ENCODE measurements at regions not wholly inside any gene's neighbourhood (a gene's known extent, or its start where the extent isn't known, plus 50 kb on each side); places are given as distances from the start of the nearest gene placed in this dataset.

DNA sequence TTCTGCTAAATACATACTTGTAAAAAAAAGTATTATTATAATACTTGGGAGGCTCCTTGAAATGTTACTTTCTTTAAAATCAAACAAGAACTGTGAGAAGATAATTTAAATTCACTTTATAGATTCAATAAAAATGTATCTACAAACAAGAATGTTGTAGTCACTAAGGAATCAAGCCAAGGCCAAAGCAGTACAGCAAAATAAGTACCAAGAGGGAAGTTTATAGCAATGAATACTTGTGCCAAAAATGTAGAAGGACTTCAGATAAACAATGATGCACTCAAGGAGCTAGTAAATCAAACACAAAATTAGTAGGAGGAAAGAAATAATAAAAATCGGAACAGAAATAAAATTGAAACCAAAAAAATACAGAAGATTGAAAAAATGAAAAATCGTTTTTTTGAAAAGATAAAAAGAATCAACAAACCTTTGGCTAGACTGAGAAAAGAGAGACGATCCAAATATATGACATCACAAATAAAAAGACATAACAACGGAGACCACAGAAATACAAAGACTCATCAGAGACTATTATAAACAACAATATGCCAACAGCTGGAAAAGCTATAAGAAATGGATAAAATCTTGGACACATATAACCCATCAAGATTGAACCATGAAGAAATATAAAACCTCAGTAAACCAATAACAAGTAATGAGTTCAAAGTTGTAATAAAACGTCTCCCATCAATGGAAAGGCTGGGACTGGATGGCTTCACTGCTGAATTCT, 286.0 kb upstream of the TMEM229A start:
- Histone ChIP-seq H3K27ac (no peak overlapping the region), H3K36me3 (no peaks in the 10 kb centered on the region), H3K9me3 (no peaks in the 10 kb centered on the region), H3K4me3 (no peak overlapping the region), H4K20me1 (no peaks in the 10 kb centered on the region), H3K9ac (no peak overlapping the region), H3K27me3 (no peaks in the 10 kb centered on the region), H3K4me1 (no peaks in the 10 kb centered on the region), H3K4me2 (no peak overlapping the region)
- TF ChIP-seq Cebpa-rat (IDR thresholded peaks at IDR 0.05): no peak

DNA sequence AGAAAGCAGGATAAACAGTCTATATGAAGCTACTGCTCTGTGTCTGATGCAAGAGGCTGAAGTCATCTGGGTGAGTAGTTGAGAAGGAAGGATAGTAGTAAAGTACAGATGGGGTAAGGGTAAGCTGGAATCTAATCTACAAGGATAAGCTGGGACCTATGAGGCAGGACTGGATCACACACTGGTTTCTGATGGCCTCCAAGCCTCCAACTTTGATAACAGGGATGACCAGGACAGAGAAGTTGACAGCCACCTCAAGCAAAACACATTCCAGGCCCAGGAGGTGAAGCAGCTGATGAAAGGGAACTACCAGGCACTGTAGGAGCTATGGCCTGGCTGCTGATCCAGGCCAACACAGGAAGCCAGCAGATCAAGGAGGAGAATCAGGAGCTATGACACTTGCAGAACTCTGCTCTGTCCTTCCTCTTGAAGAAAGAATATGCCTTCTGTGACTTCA, 278.1 kb upstream of the TMEM229A start:
- Histone ChIP-seq H3K27me3 (no peaks in the 10 kb centered on the region), H3K4me1 (no peaks in the 10 kb centered on the region), H3K27ac (no peak overlapping the region), H3K9ac (no peak overlapping the region), H3K9me3 (no peaks in the 10 kb centered on the region), H3K4me3 (no peak overlapping the region), H3K4me2 (no peak overlapping the region), H3K36me3 (no peaks in the 10 kb centered on the region), H4K20me1 (no peaks in the 10 kb centered on the region)
- TF ChIP-seq Cebpa-rat (IDR thresholded peaks at IDR 0.05): no peak

DNA sequence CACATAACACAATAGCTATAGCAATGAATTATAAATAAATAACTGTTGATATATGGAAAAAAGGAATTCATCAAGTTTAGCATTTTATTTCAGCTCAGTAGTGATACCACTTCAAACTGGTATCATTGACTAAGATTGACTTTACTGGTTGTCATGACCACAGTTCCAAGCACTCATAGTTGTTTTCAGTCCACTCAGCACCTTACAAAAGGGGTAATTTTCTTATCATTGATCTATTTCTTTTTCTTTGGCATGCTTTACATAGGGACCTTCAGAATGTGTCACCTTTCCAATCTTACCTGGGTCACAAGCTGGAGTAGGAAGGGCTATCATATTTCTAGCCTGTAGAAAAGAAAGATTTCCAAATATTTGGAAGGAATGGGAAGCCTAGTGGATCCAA, 275.5 kb upstream of the TMEM229A start:
- Histone ChIP-seq H3K9ac (no peak overlapping the region), H3K27me3 (no peaks in the 10 kb centered on the region), H3K9me3 (no peaks in the 10 kb centered on the region), H3K4me3 (no peak overlapping the region), H3K4me1 (no peaks in the 10 kb centered on the region), H4K20me1 (no peaks in the 10 kb centered on the region), H3K27ac (no peak overlapping the region), H3K4me2 (no peak overlapping the region), H3K36me3 (no peaks in the 10 kb centered on the region)
- TF ChIP-seq Cebpa-rat (IDR thresholded peaks at IDR 0.05): no peak

DNA sequence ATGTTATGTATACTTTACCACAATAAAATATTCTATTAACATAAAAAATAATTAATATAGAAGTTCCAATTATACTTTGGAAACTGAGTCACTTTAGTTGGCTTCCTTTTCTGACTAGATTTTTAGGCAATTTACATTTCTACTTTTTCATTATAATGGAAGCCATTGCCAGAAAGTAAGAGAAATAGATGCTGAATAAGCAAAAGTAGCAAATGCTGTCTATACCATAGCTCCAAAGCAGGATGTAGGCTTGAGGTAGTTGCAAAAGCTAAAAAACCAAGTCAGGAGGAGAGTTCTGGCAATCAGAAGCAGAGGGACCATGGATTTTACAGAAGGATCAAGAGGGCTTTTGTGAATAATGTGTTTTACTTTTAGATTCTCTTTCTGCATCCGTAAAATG, 262.4 kb upstream of the TMEM229A start:
- H3K9ac ChIP-seq: no peak overlapping the region
- no peaks in the 10 kb centered on the region; the same call in 1 of the 2 replicates for H3K9me3 ChIP-seq
- H3K27ac ChIP-seq: no peak overlapping the region
- H3K27me3 ChIP-seq: no peaks in the 10 kb centered on the region
- H3K36me3 ChIP-seq: no peaks in the 10 kb centered on the region
- no peaks in the 10 kb centered on the region for H3K4me1 ChIP-seq
- no peak overlapping the region for H3K4me3 ChIP-seq
- no peak overlapping the region for H3K4me2 ChIP-seq
- H4K20me1 ChIP-seq: no peaks in the 10 kb centered on the region
- TF ChIP-seq Cebpa-rat (IDR thresholded peaks at IDR 0.05): no peak

DNA sequence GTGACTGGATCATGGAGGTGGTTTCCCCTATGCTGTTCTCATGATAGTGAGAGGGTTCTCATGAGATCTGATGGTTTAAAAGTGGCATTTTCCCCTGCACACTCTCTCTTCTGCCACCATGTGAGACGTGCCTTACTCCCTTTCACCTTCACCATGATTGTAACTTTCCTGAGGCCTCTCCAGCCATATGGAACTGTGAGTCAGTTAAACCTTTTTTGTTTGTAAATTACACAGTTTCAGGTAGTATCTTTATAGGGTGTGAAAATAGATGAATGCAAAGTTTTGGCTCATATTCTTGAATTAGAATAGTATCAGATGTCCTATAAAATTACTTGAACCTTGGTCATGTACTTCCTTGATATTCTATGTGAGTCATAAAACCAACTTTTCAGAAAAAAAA, 252.1 kb upstream of the TMEM229A start:
- no peak overlapping the region for H3K9ac ChIP-seq
- H3K27me3 ChIP-seq: no peaks in the 10 kb centered on the region
- no peaks in the 10 kb centered on the region for H4K20me1 ChIP-seq
- no peak for TF ChIP-seq Cebpa-rat (IDR thresholded peaks at IDR 0.05)
- no peaks in the 10 kb centered on the region for H3K36me3 ChIP-seq
- no peaks in the 10 kb centered on the region for H3K9me3 ChIP-seq
- H3K4me2 ChIP-seq: no peak overlapping the region
- no peaks in the 10 kb centered on the region for H3K4me1 ChIP-seq
- no peak overlapping the region for H3K4me3 ChIP-seq
- no peak overlapping the region for H3K27ac ChIP-seq

DNA sequence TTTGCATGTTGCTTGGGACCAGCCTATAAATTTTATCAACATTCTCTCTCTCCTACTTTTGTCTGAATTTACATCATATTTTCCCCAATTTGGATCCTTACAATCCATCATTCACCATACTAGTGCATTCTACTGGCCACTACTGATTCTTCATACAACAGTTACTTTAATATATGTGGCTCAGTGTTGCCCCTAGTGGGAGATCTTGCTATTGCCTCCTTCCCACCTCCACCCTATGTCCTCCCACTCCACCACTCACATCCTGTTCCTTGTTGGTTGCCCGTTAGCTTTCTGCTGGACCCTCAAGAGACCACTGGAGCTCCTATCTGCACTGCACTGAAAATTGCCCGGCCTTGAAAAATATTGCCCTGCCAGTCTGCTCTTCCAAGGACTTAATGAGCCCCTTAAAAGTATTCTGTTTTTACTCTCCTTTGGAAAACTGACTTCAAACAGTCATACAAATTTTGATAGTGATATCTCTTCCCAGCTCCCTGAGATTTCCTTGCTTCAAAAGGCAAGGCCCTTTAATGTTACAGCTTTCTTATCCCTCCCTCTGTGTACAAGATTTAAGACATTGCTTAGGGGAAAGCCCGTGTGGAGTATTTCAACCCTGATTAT, 243.2 kb upstream of the TMEM229A start:
- H3K4me2 ChIP-seq: no peak overlapping the region
- H3K4me1 ChIP-seq: no peaks in the 10 kb centered on the region
- H4K20me1 ChIP-seq: no peaks in the 10 kb centered on the region
- no peak overlapping the region for H3K9ac ChIP-seq
- no peak for TF ChIP-seq Cebpa-rat (IDR thresholded peaks at IDR 0.05)
- no peaks in the 10 kb centered on the region for H3K27me3 ChIP-seq
- no peak overlapping the region for H3K27ac ChIP-seq
- H3K9me3 ChIP-seq: no peaks in the 10 kb centered on the region
- H3K4me3 ChIP-seq: no peak overlapping the region
- H3K36me3 ChIP-seq: no peaks in the 10 kb centered on the region

DNA sequence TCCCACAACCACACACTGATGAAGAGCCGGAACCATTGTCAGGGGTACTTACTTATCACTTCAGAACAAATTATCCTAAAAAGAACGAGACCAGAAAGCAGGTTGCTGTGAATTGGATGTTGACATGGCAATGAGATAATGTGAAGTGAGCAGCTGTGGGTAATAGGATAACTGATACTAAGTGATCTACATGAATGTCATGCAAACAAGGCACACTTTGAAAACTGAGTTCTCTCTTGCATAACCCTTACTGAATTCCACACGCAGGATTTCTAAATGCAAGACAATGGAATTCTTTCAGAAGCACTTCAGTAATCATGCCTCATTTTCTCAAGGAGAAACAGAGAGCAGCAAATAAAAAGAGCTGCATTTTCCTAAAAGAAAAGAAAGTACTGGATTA, 242.5 kb upstream of the TMEM229A start:
- Histone ChIP-seq H4K20me1 (no peaks in the 10 kb centered on the region), H3K27ac (no peak overlapping the region), H3K9me3 (no peaks in the 10 kb centered on the region), H3K4me2 (no peak overlapping the region), H3K4me1 (no peaks in the 10 kb centered on the region), H3K27me3 (no peaks in the 10 kb centered on the region), H3K36me3 (no peaks in the 10 kb centered on the region), H3K4me3 (no peak overlapping the region), H3K9ac (no peak overlapping the region)
- TF ChIP-seq Cebpa-rat (IDR thresholded peaks at IDR 0.05): no peak

DNA sequence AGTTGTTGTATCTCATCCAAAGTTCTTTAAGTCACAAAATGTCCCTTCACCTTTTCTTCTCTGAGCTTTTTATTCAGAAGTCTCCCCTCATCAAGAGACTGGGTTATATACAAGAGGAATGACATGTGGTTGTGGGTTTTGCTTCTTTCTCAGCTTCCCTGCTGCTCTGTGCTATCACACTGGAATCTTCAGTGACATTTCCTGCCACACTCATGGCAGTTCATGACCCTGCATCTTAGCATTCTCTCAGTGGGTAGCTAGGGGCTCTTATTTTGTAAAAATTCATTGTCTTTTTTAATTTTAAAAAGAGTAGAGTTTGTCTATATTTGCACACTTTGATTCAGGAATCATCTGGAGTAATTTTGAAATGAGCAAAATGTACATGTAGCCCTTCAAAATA, 236.9 kb upstream of the TMEM229A start:
- Histone ChIP-seq H3K36me3 (no peaks in the 10 kb centered on the region), H3K9ac (no peak overlapping the region), H3K4me2 (no peak overlapping the region), H3K9me3 (no peaks in the 10 kb centered on the region), H3K27me3 (no peaks in the 10 kb centered on the region), H3K4me1 (no peaks in the 10 kb centered on the region), H3K27ac (no peak overlapping the region), H4K20me1 (no peaks in the 10 kb centered on the region), H3K4me3 (no peak overlapping the region)
- no peak for TF ChIP-seq Cebpa-rat (IDR thresholded peaks at IDR 0.05)

DNA sequence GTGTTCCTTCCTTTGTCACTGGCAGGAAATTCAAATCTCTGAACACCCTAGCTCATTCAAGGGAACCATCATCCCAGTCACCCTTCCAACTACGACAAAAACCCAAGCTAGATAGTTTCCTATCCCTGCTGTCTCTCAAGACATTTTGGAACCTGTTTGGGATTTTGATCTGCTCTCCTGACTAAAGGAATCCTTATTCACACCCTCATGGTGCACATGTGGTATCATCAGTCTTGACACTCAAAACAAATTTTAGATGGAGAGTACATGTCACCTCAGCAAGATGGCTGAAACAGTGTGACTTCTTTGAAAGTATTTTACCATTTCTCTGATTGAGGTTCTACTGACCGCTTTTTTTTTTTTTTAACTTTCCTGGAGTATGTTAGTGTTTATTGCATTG, 234.3 kb upstream of the TMEM229A start:
- H4K20me1 ChIP-seq: no peaks in the 10 kb centered on the region
- no peak for TF ChIP-seq Cebpa-rat (IDR thresholded peaks at IDR 0.05)
- H3K4me3 ChIP-seq: no peak overlapping the region
- H3K4me1 ChIP-seq: no peaks in the 10 kb centered on the region
- H3K36me3 ChIP-seq: no peaks in the 10 kb centered on the region
- H3K27me3 ChIP-seq: no peaks in the 10 kb centered on the region
- no peak overlapping the region for H3K27ac ChIP-seq
- H3K9ac ChIP-seq: no peak overlapping the region
- no peaks in the 10 kb centered on the region for H3K9me3 ChIP-seq
- no peak overlapping the region for H3K4me2 ChIP-seq

DNA sequence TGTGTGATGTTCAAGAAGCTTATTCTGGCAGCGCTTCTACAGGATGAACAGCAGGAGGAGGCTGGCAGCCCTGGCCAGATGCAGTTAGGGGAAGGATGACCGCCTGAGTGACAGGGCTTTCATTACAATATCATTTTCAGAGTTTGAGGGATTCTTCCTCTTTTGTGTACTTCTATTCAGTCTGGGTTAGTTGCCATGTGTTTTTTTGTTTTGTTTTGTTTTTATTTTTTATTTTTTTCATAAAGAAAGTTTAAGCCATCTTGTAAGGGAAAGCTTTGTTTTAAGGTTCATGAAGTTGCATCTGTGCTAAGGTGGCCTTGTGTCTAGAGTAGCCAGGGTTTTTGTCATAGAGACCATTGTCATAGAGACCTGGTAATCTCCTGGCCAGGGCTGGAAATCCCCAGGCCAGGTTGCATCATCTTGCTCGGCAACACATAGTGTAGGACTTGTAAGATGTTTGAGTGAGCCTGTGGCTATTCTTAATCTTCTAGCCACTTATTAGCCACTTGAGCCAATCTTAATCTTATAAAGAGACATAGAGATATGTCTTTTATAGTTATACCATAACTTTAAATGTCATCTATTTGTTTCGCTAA, 230.5 kb upstream of the TMEM229A start:
- Histone ChIP-seq H4K20me1 (no peaks in the 10 kb centered on the region), H3K4me2 (no peak overlapping the region), H3K9me3 (no peaks in the 10 kb centered on the region), H3K4me3 (no peak overlapping the region), H3K36me3 (no peaks in the 10 kb centered on the region), H3K27me3 (no peaks in the 10 kb centered on the region), H3K4me1 (no peaks in the 10 kb centered on the region), H3K27ac (no peak overlapping the region), H3K9ac (no peak overlapping the region)
- TF ChIP-seq Cebpa-rat (IDR thresholded peaks at IDR 0.05): no peak

All from BLaER1 (cell line).